BLaER1 (cell line): ENCODE measurements at regions not wholly inside any gene's neighbourhood (a gene's known extent, or its start where the extent isn't known, plus 50 kb on each side); places are given as distances from the start of the nearest gene placed in this dataset.
"Not testable (repeated sequence)": the region's sequence is repeated elsewhere in the genome, so short reads cannot be mapped to it uniquely, and the experiment has no call there.

Source experiments
- H3K27ac ChIP-seq: shearing (Covaris generic); formaldehyde crosslinking; 2 replicates; pipeline ENCODE4 v1.8.1; 2022
- H3K27me3 ChIP-seq: shearing (Covaris generic); formaldehyde crosslinking; 2 replicates; pipeline ENCODE4 v1.8.1; 2022
- H3K36me3 ChIP-seq: shearing (Covaris generic); formaldehyde crosslinking; 2 replicates; pipeline ENCODE4 v1.8.1; 2022
- H3K4me1 ChIP-seq: shearing (Covaris generic); formaldehyde crosslinking; 2 replicates; pipeline ENCODE4 v1.8.1; 2022
- H3K4me2 ChIP-seq: shearing (Covaris generic); formaldehyde crosslinking; 2 replicates; pipeline ENCODE4 v1.8.1; 2022
- H3K4me3 ChIP-seq: shearing (Covaris generic); formaldehyde crosslinking; 2 replicates; pipeline ENCODE4 v1.8.1; 2022
- H3K9ac ChIP-seq: shearing (Covaris generic); formaldehyde crosslinking; 2 replicates; pipeline ENCODE4 v1.8.1; 2022
- H3K9me3 ChIP-seq: shearing (Covaris generic); formaldehyde crosslinking; 2 replicates; pipeline ENCODE4 v1.8.1; 2022
- H4K20me1 ChIP-seq: shearing (Covaris generic); formaldehyde crosslinking; 2 replicates; pipeline ENCODE4 v1.8.1; 2022
- Cebpa-rat ChIP-seq: shearing (Covaris generic); IDR thresholded peaks from 2 replicates; pipeline ENCODE4 v1.8.1; 2022

- Histone ChIP-seq H3K4me3 (no peak overlapping the region), H3K4me1 (no peaks in the 10 kb centered on the region), H3K27me3 (no peaks in the 10 kb centered on the region), H3K9me3 (peaks cover 32% of the 10 kb centered on the region), H4K20me1 (no peaks in the 10 kb centered on the region), H3K4me2 (no peak overlapping the region), H3K27ac (no peak overlapping the region), H3K9ac (no peak overlapping the region), H3K36me3 (peaks cover 4% of the 10 kb centered on the region; the same call in 1 of the 2 replicates)
- TF ChIP-seq Cebpa-rat: no peak
Measured at GRCh38 chr17:37859451-37859850, 64.8 kb upstream of the TBC1D3K start.

GRCh38 chr17:37858391-37858790 lies 65.8 kb upstream of the TBC1D3K start:
- H3K27ac ChIP-seq, H3K36me3 ChIP-seq, H3K27me3 ChIP-seq, H3K4me2 ChIP-seq, H3K4me1 ChIP-seq, H3K9ac ChIP-seq, H4K20me1 ChIP-seq: not testable (repeated sequence)
- peaks cover 32% of the 10 kb centered on the region for H3K9me3 ChIP-seq
- H3K4me3 ChIP-seq: peak overlapping the region; percentile 7; the same call in 1 of the 2 replicates

GRCh38 chr17:37856245-37856644 lies 68.0 kb upstream of the TBC1D3K start:
- Histone ChIP-seq H3K4me3 (no peak overlapping the region), H3K36me3 (peaks cover 4% of the 10 kb centered on the region; the same call in 1 of the 2 replicates), H3K9me3 (peaks cover 34% of the 10 kb centered on the region), H3K4me2 (no peak overlapping the region), H3K9ac (no peak overlapping the region), H3K27me3 (no peaks in the 10 kb centered on the region), H3K27ac (no peak overlapping the region), H3K4me1 (no peaks in the 10 kb centered on the region), H4K20me1 (no peaks in the 10 kb centered on the region)
- no peak for TF ChIP-seq Cebpa-rat

DNA sequence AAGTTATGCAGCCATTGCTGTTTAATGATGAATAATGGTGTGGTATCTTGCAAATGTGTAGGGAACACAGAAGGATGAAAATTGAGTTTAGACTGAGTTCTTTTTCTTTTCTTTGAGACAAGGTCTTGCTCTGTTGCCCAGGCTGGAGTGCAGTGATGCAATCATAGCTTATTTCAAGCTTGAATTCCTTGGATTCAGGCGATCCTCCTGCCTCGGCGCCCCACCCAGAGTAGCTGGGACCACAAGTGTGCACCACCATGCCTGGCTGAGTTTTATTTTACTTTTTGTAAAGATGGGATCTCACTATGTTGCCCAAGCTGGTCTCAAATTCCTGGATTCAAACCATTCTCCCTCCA lies 74.6 kb upstream of the TBC1D3K start:
- Histone ChIP-seq H3K36me3 (no peaks in the 10 kb centered on the region), H3K4me1 (peaks cover 31% of the 10 kb centered on the region), H3K9me3 (peaks cover 11% of the 10 kb centered on the region), H4K20me1 (no peaks in the 10 kb centered on the region), H3K4me2 (peak overlapping the region; percentile 65), H3K4me3 (no peak overlapping the region), H3K9ac (no peak overlapping the region), H3K27ac (no peak overlapping the region), H3K27me3 (no peaks in the 10 kb centered on the region)
- TF ChIP-seq Cebpa-rat: peak; percentile 46; the same call in 1 of the 2 replicates

- no peak overlapping the region for H3K27ac ChIP-seq
- TF ChIP-seq Cebpa-rat: no peak
- no peaks in the 10 kb centered on the region for H4K20me1 ChIP-seq
- peaks cover 11% of the 10 kb centered on the region for H3K9me3 ChIP-seq
- peaks cover 37% of the 10 kb centered on the region for H3K4me1 ChIP-seq
- no peak overlapping the region for H3K4me3 ChIP-seq
- H3K9ac ChIP-seq: no peak overlapping the region
- H3K27me3 ChIP-seq: no peaks in the 10 kb centered on the region
- peak overlapping the region; percentile 65 for H3K4me2 ChIP-seq
- H3K36me3 ChIP-seq: no peaks in the 10 kb centered on the region
Measured at GRCh38 chr17:37848690-37849616, 75.3 kb upstream of the TBC1D3K start.

- Histone ChIP-seq H3K9me3 (peaks cover 11% of the 10 kb centered on the region), H3K4me2 (peak overlapping the region; percentile 65; the same call in 1 of the 2 replicates), H3K27ac (no peak overlapping the region), H3K27me3 (no peaks in the 10 kb centered on the region), H3K9ac (no peak overlapping the region), H4K20me1 (no peaks in the 10 kb centered on the region), H3K4me3 (no peak overlapping the region), H3K36me3 (no peaks in the 10 kb centered on the region), H3K4me1 (peaks cover 41% of the 10 kb centered on the region)
- TF ChIP-seq Cebpa-rat: no peak
Measured at GRCh38 chr17:37847811-37848331, 76.3 kb upstream of the TBC1D3K start.

DNA sequence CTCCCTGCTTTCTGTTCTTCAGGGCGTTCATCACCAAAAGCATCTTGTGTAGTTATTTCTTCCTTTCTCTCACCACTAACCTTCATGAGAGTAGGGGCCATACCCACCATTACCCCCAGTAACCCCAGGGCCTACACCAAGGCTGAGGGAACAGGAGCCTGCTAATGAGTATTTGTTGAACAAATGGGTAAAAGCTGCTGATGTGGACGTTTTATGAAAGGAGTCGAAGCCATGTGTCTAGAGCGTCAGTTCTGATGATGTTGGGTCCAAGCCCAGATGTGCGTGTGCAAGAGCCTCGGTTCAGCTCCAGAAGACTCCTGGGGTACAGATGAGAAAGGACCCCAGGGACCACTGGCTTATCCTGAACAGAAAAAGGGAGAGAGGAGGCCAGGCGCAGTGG lies 77.1 kb upstream of the TBC1D3K start:
- H4K20me1 ChIP-seq: no peaks in the 10 kb centered on the region
- no peak for TF ChIP-seq Cebpa-rat
- H3K4me2 ChIP-seq: no peak overlapping the region
- no peaks in the 10 kb centered on the region for H3K36me3 ChIP-seq
- no peak overlapping the region for H3K4me3 ChIP-seq
- no peaks in the 10 kb centered on the region for H3K27me3 ChIP-seq
- peaks cover 11% of the 10 kb centered on the region for H3K9me3 ChIP-seq
- H3K27ac ChIP-seq: no peak overlapping the region
- H3K9ac ChIP-seq: no peak overlapping the region
- H3K4me1 ChIP-seq: peaks cover 41% of the 10 kb centered on the region

DNA sequence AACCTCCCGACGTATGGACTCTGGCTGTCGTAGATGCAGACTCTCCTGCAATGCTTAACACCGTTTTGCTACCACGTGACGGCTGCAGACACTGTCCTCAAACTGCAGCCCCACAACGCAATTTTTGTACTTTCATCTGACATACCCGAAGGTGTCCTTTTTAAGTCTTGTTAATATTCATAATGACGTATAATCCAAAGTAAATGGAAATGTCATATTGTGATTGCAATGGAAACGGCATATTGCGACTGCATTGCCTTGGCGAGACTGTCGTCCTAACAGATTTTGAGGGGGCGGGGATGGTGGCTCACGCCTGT lies 79.3 kb upstream of the TBC1D3K start:
- Histone ChIP-seq H3K36me3 (no peaks in the 10 kb centered on the region), H3K27me3 (no peaks in the 10 kb centered on the region), H3K9ac (no peak overlapping the region), H3K4me1 (peaks cover 58% of the 10 kb centered on the region), H3K4me2 (peak overlapping the region; percentile 80), H3K27ac (no peak overlapping the region), H3K4me3 (peak overlapping the region; percentile 57; the same call in 1 of the 2 replicates), H4K20me1 (no peaks in the 10 kb centered on the region), H3K9me3 (peaks cover 4% of the 10 kb centered on the region)
- TF ChIP-seq Cebpa-rat: no peak

GRCh38 chr17:37844158-37844976 lies 79.8 kb upstream of the TBC1D3K start:
- no peak for TF ChIP-seq Cebpa-rat
- H3K27ac ChIP-seq: peak overlapping the region; percentile 66
- peak overlapping the region; percentile 80 for H3K4me2 ChIP-seq
- no peaks in the 10 kb centered on the region for H4K20me1 ChIP-seq
- H3K9me3 ChIP-seq: peaks cover 4% of the 10 kb centered on the region
- no peaks in the 10 kb centered on the region for H3K36me3 ChIP-seq
- H3K4me1 ChIP-seq: peaks cover 57% of the 10 kb centered on the region
- 0 out of 2 replicates have a peak overlapping the region, but pooled peaks have one; percentile 12 for H3K9ac ChIP-seq
- H3K27me3 ChIP-seq: no peaks in the 10 kb centered on the region
- H3K4me3 ChIP-seq: peak overlapping the region; percentile 57

- TF ChIP-seq Cebpa-rat: no peak
- H3K4me1 ChIP-seq: peaks cover 38% of the 10 kb centered on the region
- no peaks in the 10 kb centered on the region for H3K36me3 ChIP-seq
- no peak overlapping the region for H3K4me3 ChIP-seq
- no peak overlapping the region for H3K27ac ChIP-seq
- H4K20me1 ChIP-seq: no peaks in the 10 kb centered on the region
- H3K9me3 ChIP-seq: no peaks in the 10 kb centered on the region; the same call in 1 of the 2 replicates
- no peak overlapping the region for H3K4me2 ChIP-seq
- H3K9ac ChIP-seq: no peak overlapping the region
- H3K27me3 ChIP-seq: no peaks in the 10 kb centered on the region
Measured at GRCh38 chr17:37842401-37842800, 81.8 kb upstream of the TBC1D3K start.
